ENCODE measurements at regions not wholly inside any gene's neighbourhood (a gene's known extent, or its start where the extent isn't known, plus 50 kb on each side); places are given as distances from the start of the nearest gene placed in this dataset.

DNA sequence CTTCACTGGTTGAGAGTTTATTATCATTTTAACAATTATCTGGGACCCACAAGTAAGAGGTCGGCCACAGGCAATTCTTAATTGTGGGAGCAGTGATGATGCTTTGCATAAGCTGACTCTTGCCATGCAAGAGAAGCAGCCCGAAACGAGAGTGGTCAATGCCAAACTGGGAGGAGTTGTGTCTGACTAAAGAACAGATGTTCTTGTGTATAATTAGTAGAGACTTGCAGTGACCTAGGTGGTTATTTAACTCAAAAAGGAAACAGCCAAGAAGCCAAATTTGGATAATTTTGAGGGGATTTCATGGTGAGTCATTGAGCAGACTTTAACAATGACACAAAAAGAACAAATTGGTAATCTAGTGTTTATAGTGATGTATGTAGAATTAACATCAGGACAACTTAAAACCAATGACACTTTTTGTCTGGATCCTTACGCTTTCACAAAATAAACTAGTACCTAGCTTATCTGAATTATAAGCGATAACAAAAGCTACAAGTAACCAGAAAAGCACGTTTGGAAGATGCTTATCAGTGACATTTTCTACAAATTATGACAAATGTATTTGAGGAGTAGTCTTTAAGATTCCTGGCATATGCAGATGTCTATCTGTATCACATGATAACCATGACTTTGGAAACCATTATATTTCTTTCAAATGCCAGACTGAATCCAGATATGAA is 184.7 kb upstream of the DLGAP1 start:
- H3K4me3 ChIP-seq (ENCODE audit: control insufficient read depth, low read depth, low read length) = no peak overlapping the region
- TF ChIP-seq, protein P1, sequence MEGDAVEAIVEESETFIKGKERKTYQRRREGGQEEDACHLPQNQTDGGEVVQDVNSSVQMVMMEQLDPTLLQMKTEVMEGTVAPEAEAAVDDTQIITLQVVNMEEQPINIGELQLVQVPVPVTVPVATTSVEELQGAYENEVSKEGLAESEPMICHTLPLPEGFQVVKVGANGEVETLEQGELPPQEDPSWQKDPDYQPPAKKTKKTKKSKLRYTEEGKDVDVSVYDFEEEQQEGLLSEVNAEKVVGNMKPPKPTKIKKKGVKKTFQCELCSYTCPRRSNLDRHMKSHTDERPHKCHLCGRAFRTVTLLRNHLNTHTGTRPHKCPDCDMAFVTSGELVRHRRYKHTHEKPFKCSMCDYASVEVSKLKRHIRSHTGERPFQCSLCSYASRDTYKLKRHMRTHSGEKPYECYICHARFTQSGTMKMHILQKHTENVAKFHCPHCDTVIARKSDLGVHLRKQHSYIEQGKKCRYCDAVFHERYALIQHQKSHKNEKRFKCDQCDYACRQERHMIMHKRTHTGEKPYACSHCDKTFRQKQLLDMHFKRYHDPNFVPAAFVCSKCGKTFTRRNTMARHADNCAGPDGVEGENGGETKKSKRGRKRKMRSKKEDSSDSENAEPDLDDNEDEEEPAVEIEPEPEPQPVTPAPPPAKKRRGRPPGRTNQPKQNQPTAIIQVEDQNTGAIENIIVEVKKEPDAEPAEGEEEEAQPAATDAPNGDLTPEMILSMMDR (conservative IDR thresholded peaks at IDR 0.05; ENCODE audit: control insufficient read depth, insufficient read depth, low read depth, low read length) = no peak
- no peak for DNase-seq (ENCODE audit: low read depth)

DNA sequence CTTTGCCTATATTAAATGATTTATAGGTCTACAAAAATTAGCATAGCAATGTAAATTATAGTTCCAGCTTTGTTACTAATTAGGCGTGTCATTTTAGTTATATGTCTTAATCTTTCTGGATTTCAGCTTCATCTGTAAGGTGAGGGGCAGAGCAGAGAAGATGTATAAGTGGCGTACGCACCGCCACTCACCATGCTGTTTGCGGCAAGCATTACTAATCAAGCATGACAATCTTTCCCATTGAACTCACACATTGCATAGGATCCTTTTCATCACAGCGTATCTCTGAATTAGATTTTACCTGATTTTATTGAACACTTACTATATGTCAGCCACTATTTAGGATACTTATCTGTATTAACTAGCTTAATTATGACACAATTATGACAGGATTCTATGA is 183.6 kb upstream of the DLGAP1 start:
- no peak for DNase-seq (ENCODE audit: low read depth)

DNA sequence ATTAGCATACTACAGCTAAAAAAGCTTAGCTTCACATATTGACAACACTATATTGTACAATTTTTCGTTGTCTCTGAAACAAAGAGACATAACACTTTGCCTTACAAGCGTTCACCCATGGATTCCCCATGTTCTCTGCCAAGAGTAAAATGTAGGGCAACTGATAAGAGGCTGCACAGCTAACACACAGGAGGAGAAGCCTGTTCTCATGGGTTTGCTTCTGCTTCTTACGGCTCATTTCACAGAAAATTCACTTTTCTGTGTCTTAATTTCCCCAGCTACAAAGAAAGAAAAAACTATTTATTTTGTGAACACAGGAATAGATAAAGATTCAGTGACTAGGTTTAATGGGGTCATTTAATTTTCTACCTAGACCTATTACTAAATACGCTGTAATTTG is 182.8 kb upstream of the DLGAP1 start:
- TF ChIP-seq, protein P1 (conservative IDR thresholded peaks at IDR 0.05; ENCODE audit: control insufficient read depth, insufficient read depth, low read depth, low read length) = no peak
- no peak overlapping the region for H3K4me3 ChIP-seq (ENCODE audit: control insufficient read depth, low read depth, low read length)
- no peak for DNase-seq (ENCODE audit: low read depth)

More for the DNA sequence above, 183.6 kb upstream of the DLGAP1 start:
- TF ChIP-seq, protein P1 (conservative IDR thresholded peaks at IDR 0.05; ENCODE audit: control insufficient read depth, insufficient read depth, low read depth, low read length) = no peak
- H3K4me3 ChIP-seq (ENCODE audit: control insufficient read depth, low read depth, low read length) = no peak overlapping the region

DNA sequence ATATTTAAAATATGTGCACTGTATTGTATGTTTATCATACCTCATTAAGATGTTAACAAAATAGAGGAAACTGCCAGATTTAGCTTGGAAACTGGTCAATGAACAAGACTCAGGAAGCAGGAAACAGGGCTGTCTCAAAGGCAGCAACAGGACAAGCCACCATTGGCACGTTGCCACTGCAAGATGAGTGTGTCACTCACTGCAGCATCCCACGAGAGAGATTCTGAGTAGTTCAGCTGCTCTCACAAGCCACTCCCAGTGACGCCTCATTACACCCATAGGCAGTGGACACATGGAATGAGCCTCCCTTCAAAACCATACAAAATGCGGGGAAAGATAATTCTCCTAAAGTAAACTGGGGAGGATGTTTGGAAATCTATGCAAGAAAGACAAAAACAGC is 181.9 kb upstream of the DLGAP1 start:
- H3K4me3 ChIP-seq (ENCODE audit: control insufficient read depth, low read depth, low read length) = no peak overlapping the region
- TF ChIP-seq, protein P1 (conservative IDR thresholded peaks at IDR 0.05; ENCODE audit: control insufficient read depth, insufficient read depth, low read depth, low read length) = no peak
- DNase-seq (ENCODE audit: low read depth) = no peak

DNA sequence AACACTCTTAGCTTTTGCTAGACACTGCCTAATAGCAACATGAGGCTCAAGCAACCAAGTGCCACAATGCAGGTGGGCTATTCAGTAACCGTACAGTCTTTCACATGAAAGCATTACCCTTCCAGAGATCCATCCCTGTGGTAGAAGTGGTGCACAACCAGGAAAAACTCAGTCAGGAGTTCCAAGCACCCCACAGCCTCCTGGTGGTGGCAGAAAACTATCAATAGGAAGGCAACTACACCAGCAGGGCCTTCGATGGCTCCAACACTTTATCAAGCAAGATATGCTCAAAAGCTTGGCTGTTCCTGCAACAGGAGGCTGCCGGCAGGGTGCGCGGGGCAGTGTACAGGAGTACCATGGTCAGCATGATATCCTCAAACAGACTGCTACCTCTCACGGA is 176.1 kb upstream of the DLGAP1 start:
- H3K4me3 ChIP-seq (ENCODE audit: control insufficient read depth, low read depth, low read length) = no peak overlapping the region
- DNase-seq (ENCODE audit: low read depth) = no peak
- TF ChIP-seq, protein P1 (conservative IDR thresholded peaks at IDR 0.05; ENCODE audit: control insufficient read depth, insufficient read depth, low read depth, low read length) = no peak

DNA sequence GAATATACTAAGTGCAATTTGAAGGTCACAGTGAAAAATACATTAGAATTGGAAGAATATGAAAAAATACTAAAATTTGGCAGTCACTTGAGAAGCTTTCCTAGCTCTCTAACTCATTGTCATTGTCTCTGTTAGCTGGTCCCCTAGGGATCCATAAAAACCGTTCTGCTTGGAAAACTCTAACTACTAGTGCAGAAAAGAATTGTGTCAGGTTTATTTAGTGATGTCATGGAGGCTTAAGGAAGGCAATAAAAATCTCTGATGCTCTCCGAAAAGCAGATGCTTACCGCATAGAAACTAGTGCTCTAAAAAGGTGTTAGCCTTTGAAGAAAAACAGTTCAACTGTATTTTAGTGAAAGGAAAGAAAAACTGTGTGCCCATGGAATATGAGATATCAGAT is 150.1 kb upstream of the DLGAP1 start:
- H3K4me3 ChIP-seq (ENCODE audit: control insufficient read depth, low read depth, low read length) = no peak overlapping the region
- TF ChIP-seq, protein P1 (conservative IDR thresholded peaks at IDR 0.05; ENCODE audit: control insufficient read depth, insufficient read depth, low read depth, low read length) = no peak
- no peak for DNase-seq (ENCODE audit: low read depth)

DNA sequence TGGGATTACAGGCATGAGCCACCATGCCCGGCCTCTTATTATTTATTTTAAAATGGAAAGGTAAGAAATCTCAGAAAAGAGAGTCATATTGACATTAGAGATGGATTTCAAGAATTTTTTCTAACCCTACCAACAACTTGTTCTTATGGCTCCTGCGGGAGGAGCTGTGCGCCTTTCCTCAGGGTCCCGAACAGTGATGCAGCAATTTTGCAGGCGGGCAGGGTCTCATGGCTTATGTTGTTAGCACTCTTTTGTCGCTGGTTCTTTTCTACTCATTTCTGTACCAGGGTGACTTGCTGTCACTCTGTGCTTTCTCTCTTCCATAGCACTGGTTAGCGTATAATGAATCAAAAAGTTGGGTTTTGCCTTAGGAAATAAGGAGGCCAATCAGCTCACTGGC is 148.8 kb upstream of the DLGAP1 start:
- TF ChIP-seq, protein P1 (conservative IDR thresholded peaks at IDR 0.05; ENCODE audit: control insufficient read depth, insufficient read depth, low read depth, low read length) = no peak
- no peak overlapping the region for H3K4me3 ChIP-seq (ENCODE audit: control insufficient read depth, low read depth, low read length)
- no peak for DNase-seq (ENCODE audit: low read depth)
